Right hindlimb (tissue), 1 donor: ENCODE measurements at regions not wholly inside any gene's neighbourhood (a gene's known extent, or its start where the extent isn't known, plus 50 kb on each side); places are given as distances from the start of the nearest gene placed in this dataset.

ENCODE experiments used
- DNase-seq: peaks from one replicate; pipeline ENCODE4 v3.0.0-alpha.2; 2018

- no peak for DNase-seq
Measured at GRCh38 chrX:43590150-43590549, 65.9 kb upstream of the MAOA start.

GRCh38 chrX:43592597-43592996, 63.5 kb upstream of the MAOA start:
- DNase-seq: peak; percentile 17

- DNase-seq: no peak
Measured at GRCh38 chrX:43595931-43596330, 60.2 kb upstream of the MAOA start.

- no peak for DNase-seq
Measured at GRCh38 chrX:43604753-43605152, 51.3 kb upstream of the MAOA start.

GRCh38 chrX:43605351-43605750, 50.7 kb upstream of the MAOA start:
- no peak for DNase-seq
